ENCODE measurements at regions not wholly inside any gene's neighbourhood (a gene's known extent, or its start where the extent isn't known, plus 50 kb on each side); places are given as distances from the start of the nearest gene placed in this dataset.

- DNase-seq (ENCODE audit: low read depth in 3 of 3, low spot score in 1 of 3) = no peak
Measured at GRCh38 chr11:28464252-28464867, 356.2 kb downstream of the METTL15 start.

- no peak for DNase-seq (ENCODE audit: low read depth in 3 of 3, low spot score in 1 of 3)
Measured at GRCh38 chr11:28463826-28464225, 355.6 kb downstream of the METTL15 start.

- no peak for DNase-seq (ENCODE audit: low read depth in 3 of 3, low spot score in 1 of 3)
Measured at GRCh38 chr11:28461846-28462245, 353.7 kb downstream of the METTL15 start.

GRCh38 chr11:28461338-28461737 is 353.1 kb downstream of the METTL15 start:
- DNase-seq (ENCODE audit: low read depth in 3 of 3, low spot score in 1 of 3) = no peak

GRCh38 chr11:28460348-28460747 is 352.2 kb downstream of the METTL15 start:
- no peak for DNase-seq (ENCODE audit: low read depth in 3 of 3, low spot score in 1 of 3)

GRCh38 chr11:28459912-28460311 is 351.7 kb downstream of the METTL15 start:
- no peak for DNase-seq (ENCODE audit: low read depth in 3 of 3, low spot score in 1 of 3)

- no peak for DNase-seq (ENCODE audit: low read depth in 3 of 3, low spot score in 1 of 3)
Measured at GRCh38 chr11:28457481-28458065, 349.4 kb downstream of the METTL15 start.

- DNase-seq (ENCODE audit: low read depth in 3 of 3, low spot score in 1 of 3) = no peak
Measured at GRCh38 chr11:28448186-28448585, 340.0 kb downstream of the METTL15 start.

GRCh38 chr11:28447226-28447625 is 339.0 kb downstream of the METTL15 start:
- no peak for DNase-seq (ENCODE audit: low read depth in 3 of 3, low spot score in 1 of 3)

GRCh38 chr11:28442131-28442530 is 333.9 kb downstream of the METTL15 start:
- DNase-seq (ENCODE audit: low read depth in 3 of 3, low spot score in 1 of 3) = no peak

- DNase-seq (ENCODE audit: low read depth in 3 of 3, low spot score in 1 of 3) = no peak
Measured at GRCh38 chr11:28439403-28439802, 331.2 kb downstream of the METTL15 start.

- DNase-seq (ENCODE audit: low read depth in 3 of 3, low spot score in 1 of 3) = no peak
Measured at GRCh38 chr11:28420099-28420498, 311.9 kb downstream of the METTL15 start.

- no peak for DNase-seq (ENCODE audit: low read depth in 3 of 3, low spot score in 1 of 3)
Measured at GRCh38 chr11:28417601-28418323, 309.6 kb downstream of the METTL15 start.

GRCh38 chr11:28412029-28412428 is 303.8 kb downstream of the METTL15 start:
- DNase-seq (ENCODE audit: low read depth in 3 of 3, low spot score in 1 of 3) = no peak

GRCh38 chr11:28401446-28401845 is 293.3 kb downstream of the METTL15 start:
- DNase-seq (ENCODE audit: low read depth in 3 of 3, low spot score in 1 of 3) = no peak

GRCh38 chr11:28400331-28401100 is 292.3 kb downstream of the METTL15 start:
- DNase-seq (ENCODE audit: low read depth in 3 of 3, low spot score in 1 of 3) = no peak

GRCh38 chr11:28393348-28393747 is 285.2 kb downstream of the METTL15 start:
- DNase-seq (ENCODE audit: low read depth in 3 of 3, low spot score in 1 of 3) = no peak

- no peak for DNase-seq (ENCODE audit: low read depth in 3 of 3, low spot score in 1 of 3)
Measured at GRCh38 chr11:28384418-28384817, 276.2 kb downstream of the METTL15 start.

- no peak for DNase-seq (ENCODE audit: low read depth in 3 of 3, low spot score in 1 of 3)
Measured at GRCh38 chr11:28383456-28383855, 275.3 kb downstream of the METTL15 start.
